ENCODE measurements at regions not wholly inside any gene's neighbourhood (a gene's known extent, or its start where the extent isn't known, plus 50 kb on each side); places are given as distances from the start of the nearest gene placed in this dataset.

DNA sequence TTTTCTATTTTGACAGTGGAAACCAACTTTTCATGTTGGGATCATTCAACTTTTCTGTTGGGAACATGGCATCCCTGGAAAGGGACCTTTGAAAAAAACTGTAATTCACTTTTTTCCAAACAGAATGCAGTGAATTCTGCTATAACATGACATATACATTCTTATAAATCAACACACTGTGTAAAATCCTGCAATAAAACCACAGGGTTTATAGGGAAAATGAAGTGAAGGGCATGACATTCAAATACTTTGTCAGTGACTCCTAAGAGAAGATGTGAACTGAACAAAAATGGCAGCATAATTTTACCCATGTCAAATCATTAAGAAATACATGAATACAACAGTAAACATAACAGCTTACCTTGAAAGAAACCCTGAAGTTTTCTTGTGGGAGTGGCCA is 264.5 kb upstream of the ANKRD50 start:
- H4K20me1 ChIP-seq (ENCODE audit: control insufficient read depth, extremely low read depth, insufficient read depth, low read length), result no peaks in the 10 kb centered on the region
- H2AFZ ChIP-seq (ENCODE audit: low read length), result no peak overlapping the region
- H3K9me3 ChIP-seq (ENCODE audit: control insufficient read depth, insufficient read depth, low read depth, low read length), result no peaks in the 10 kb centered on the region
- TF ChIP-seq, protein P1, sequence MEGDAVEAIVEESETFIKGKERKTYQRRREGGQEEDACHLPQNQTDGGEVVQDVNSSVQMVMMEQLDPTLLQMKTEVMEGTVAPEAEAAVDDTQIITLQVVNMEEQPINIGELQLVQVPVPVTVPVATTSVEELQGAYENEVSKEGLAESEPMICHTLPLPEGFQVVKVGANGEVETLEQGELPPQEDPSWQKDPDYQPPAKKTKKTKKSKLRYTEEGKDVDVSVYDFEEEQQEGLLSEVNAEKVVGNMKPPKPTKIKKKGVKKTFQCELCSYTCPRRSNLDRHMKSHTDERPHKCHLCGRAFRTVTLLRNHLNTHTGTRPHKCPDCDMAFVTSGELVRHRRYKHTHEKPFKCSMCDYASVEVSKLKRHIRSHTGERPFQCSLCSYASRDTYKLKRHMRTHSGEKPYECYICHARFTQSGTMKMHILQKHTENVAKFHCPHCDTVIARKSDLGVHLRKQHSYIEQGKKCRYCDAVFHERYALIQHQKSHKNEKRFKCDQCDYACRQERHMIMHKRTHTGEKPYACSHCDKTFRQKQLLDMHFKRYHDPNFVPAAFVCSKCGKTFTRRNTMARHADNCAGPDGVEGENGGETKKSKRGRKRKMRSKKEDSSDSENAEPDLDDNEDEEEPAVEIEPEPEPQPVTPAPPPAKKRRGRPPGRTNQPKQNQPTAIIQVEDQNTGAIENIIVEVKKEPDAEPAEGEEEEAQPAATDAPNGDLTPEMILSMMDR (conservative IDR thresholded peaks at IDR 0.05 in 1 of 2, IDR thresholded peaks at IDR 0.05 in 1 of 2; ENCODE audit: low read depth in 1 of 2, low read length in 2 of 2), result no peak
- no peak for TF ChIP-seq EZH2 (IDR thresholded peaks at IDR 0.05; ENCODE audit: low read length, missing control alignments)
- H3K27me3 ChIP-seq (ENCODE audit: control insufficient read depth, insufficient read depth, low read length), result no peaks in the 10 kb centered on the region
- H3K4me1 ChIP-seq (ENCODE audit: control insufficient read depth, extremely low read depth, insufficient read depth, low read length), result no peaks in the 10 kb centered on the region
- no peaks in the 10 kb centered on the region for H3K36me3 ChIP-seq (ENCODE audit: control insufficient read depth, insufficient read depth, low read length)
- no peak overlapping the region for H3K27ac ChIP-seq (ENCODE audit: insufficient read depth, low read length)
- DNase-seq (ENCODE audit: low read depth in 2 of 2), result no peak
- no peak overlapping the region for H3K4me3 ChIP-seq (replicated peaks in 1 of 4; ENCODE audit: control extremely low read depth in 1 of 4, insufficient read depth in 1 of 4, low read depth in 3 of 4, low read length in 4 of 4)
- no peak overlapping the region for H3K4me2 ChIP-seq (ENCODE audit: extremely low read depth, insufficient read depth, low read length)
- no peak overlapping the region for H3K9ac ChIP-seq (ENCODE audit: insufficient read depth, low read length)
- no peaks in the 10 kb centered on the region for H3K79me2 ChIP-seq (ENCODE audit: control insufficient read depth, insufficient read depth, low read length)

DNA sequence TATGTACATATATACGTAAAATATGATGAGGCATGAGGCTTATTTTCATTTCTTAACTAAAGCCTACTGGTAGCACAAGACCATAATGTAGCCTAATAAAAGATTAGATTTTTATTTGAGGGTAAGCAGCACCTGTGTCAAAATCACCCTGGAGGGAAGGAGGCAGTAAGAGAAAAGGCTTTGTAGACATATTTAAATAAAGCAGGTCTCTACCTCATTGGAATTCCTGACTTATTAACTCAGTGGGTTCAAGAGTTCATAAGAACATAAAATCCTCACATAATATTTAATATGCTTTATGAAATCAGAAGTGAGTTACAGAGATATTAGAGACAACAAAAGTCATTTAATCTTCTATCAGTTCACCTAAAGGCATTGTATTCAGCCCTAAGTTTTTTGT is 261.6 kb upstream of the ANKRD50 start:
- H3K4me3 ChIP-seq (replicated peaks in 1 of 4; ENCODE audit: control extremely low read depth in 1 of 4, insufficient read depth in 1 of 4, low read depth in 3 of 4, low read length in 4 of 4), result no peak overlapping the region
- H2AFZ ChIP-seq (ENCODE audit: low read length), result no peak overlapping the region
- no peak overlapping the region for H3K4me2 ChIP-seq (ENCODE audit: extremely low read depth, insufficient read depth, low read length)
- no peaks in the 10 kb centered on the region for H3K4me1 ChIP-seq (ENCODE audit: control insufficient read depth, extremely low read depth, insufficient read depth, low read length)
- H3K27me3 ChIP-seq (ENCODE audit: control insufficient read depth, insufficient read depth, low read length), result no peaks in the 10 kb centered on the region
- no peaks in the 10 kb centered on the region for H3K36me3 ChIP-seq (ENCODE audit: control insufficient read depth, insufficient read depth, low read length)
- no peak overlapping the region for H3K27ac ChIP-seq (ENCODE audit: insufficient read depth, low read length)
- H3K9me3 ChIP-seq (ENCODE audit: control insufficient read depth, insufficient read depth, low read depth, low read length), result no peaks in the 10 kb centered on the region
- no peak overlapping the region for H3K9ac ChIP-seq (ENCODE audit: insufficient read depth, low read length)
- H4K20me1 ChIP-seq (ENCODE audit: control insufficient read depth, extremely low read depth, insufficient read depth, low read length), result no peaks in the 10 kb centered on the region
- TF ChIP-seq EZH2 (IDR thresholded peaks at IDR 0.05; ENCODE audit: low read length, missing control alignments), result no peak
- TF ChIP-seq, protein P1 (conservative IDR thresholded peaks at IDR 0.05 in 1 of 2, IDR thresholded peaks at IDR 0.05 in 1 of 2; ENCODE audit: low read depth in 1 of 2, low read length in 2 of 2), result no peak
- H3K79me2 ChIP-seq (ENCODE audit: control insufficient read depth, insufficient read depth, low read length), result no peaks in the 10 kb centered on the region
- DNase-seq (ENCODE audit: low read depth in 2 of 2), result peak in 1 of 2 donors; percentile 17

DNA sequence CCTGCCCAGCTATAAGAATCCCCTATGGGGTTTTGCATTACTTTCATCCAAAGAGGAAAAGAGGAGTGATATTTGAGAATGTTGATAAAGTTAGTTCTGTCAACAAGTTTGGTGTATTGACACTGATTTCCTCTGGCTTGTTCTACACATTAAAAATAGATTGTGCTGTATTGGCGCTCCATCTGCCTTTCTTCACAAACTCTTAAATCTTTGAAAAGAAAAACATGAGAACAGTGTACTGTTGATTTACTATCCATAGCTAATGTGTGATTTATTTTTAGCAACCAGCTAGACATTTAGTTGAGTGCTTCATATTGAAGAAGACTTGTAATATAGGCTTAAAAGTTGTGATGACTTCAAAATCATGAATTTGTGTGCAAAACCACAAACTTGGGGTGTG is 261.2 kb upstream of the ANKRD50 start:
- Histone ChIP-seq H4K20me1 (ENCODE audit: control insufficient read depth, extremely low read depth, insufficient read depth, low read length) (no peaks in the 10 kb centered on the region), H3K27ac (ENCODE audit: insufficient read depth, low read length) (no peak overlapping the region), H2AFZ (ENCODE audit: low read length) (no peak overlapping the region), H3K27me3 (ENCODE audit: control insufficient read depth, insufficient read depth, low read length) (no peaks in the 10 kb centered on the region), H3K4me3 (replicated peaks in 1 of 4; ENCODE audit: control extremely low read depth in 1 of 4, insufficient read depth in 1 of 4, low read depth in 3 of 4, low read length in 4 of 4) (no peak overlapping the region), H3K4me2 (ENCODE audit: extremely low read depth, insufficient read depth, low read length) (no peak overlapping the region), H3K36me3 (ENCODE audit: control insufficient read depth, insufficient read depth, low read length) (no peaks in the 10 kb centered on the region), H3K79me2 (ENCODE audit: control insufficient read depth, insufficient read depth, low read length) (no peaks in the 10 kb centered on the region), H3K9ac (ENCODE audit: insufficient read depth, low read length) (no peak overlapping the region), H3K4me1 (ENCODE audit: control insufficient read depth, extremely low read depth, insufficient read depth, low read length) (no peaks in the 10 kb centered on the region), H3K9me3 (ENCODE audit: control insufficient read depth, insufficient read depth, low read depth, low read length) (no peaks in the 10 kb centered on the region)
- TF ChIP-seq EZH2 (IDR thresholded peaks at IDR 0.05; ENCODE audit: low read length, missing control alignments), result no peak
- TF ChIP-seq, protein P1 (conservative IDR thresholded peaks at IDR 0.05 in 1 of 2, IDR thresholded peaks at IDR 0.05 in 1 of 2; ENCODE audit: low read depth in 1 of 2, low read length in 2 of 2), result no peak
- no peak for DNase-seq (ENCODE audit: low read depth in 2 of 2)

All from fibroblast of lung (primary cell).